HEK293 (cell line): ENCODE measurements at regions not wholly inside any gene's neighbourhood (a gene's known extent, or its start where the extent isn't known, plus 50 kb on each side); places are given as distances from the start of the nearest gene placed in this dataset.

Experiments
- CTCF ChIP-seq: fragments of 450-650 bp; formaldehyde crosslinking; IDR thresholded peaks from 2 replicates; pipeline ENCODE4 v1.5.1; 2016; ENCODE audit warnings: missing biosample characterization, missing genetic modification characterization
- YY2 ChIP-seq: fragments of 450-650 bp; formaldehyde crosslinking; IDR thresholded peaks from 2 replicates; pipeline ENCODE4 v1.5.1; 2016; ENCODE audit warnings: missing biosample characterization, missing genetic modification characterization
- ZBTB20 ChIP-seq: fragments of 450-650 bp; formaldehyde crosslinking; IDR thresholded peaks from 2 replicates; pipeline ENCODE4 v1.5.1; 2016; ENCODE audit warnings: missing biosample characterization, missing genetic modification characterization
- ZBTB49 ChIP-seq: fragments of 450-650 bp; formaldehyde crosslinking; IDR thresholded peaks from 2 replicates; pipeline ENCODE4 v1.5.1; 2016; ENCODE audit warnings: missing biosample characterization, missing genetic modification characterization, low read depth
- ZNF10 ChIP-seq: fragments of 450-650 bp; formaldehyde crosslinking; IDR thresholded peaks from 2 replicates; pipeline ENCODE4 v1.5.1; 2017; ENCODE audit warnings: missing biosample characterization, missing genetic modification characterization
- ZNF184 ChIP-seq: fragments of 450-650 bp; IDR thresholded peaks from 2 replicates; pipeline ENCODE4 v1.5.1; 2018; ENCODE audit warnings: missing biosample characterization, mild to moderate bottlenecking, missing genetic modification characterization
- ZNF292 ChIP-seq: fragments of 450-650 bp; formaldehyde crosslinking; IDR thresholded peaks from 2 replicates; pipeline ENCODE4 v1.5.1; 2016; ENCODE audit warnings: low read depth, missing biosample characterization, missing genetic modification characterization, borderline replicate concordance
- ZNF639 ChIP-seq: fragments of 450-650 bp; formaldehyde crosslinking; IDR thresholded peaks from 2 replicates; pipeline ENCODE4 v1.5.1; 2016; ENCODE audit warnings: missing biosample characterization, missing genetic modification characterization
- ZXDB ChIP-seq: fragments of 450-650 bp; formaldehyde crosslinking; IDR thresholded peaks from 2 replicates; pipeline ENCODE4 v1.5.1; 2016; ENCODE audit warnings: missing biosample characterization, missing genetic modification characterization

GRCh38 chr15:92848464-92848851, 51.7 kb upstream of the CHD2 start:
- TF ChIP-seq ZNF10 (tag by site-specific recombination) (no peak), CTCF (tag by site-specific recombination) (no peak), ZNF639 (tag by site-specific recombination) (no peak), ZXDB (tag by site-specific recombination) (no peak), ZNF184 (tag by site-specific recombination) (no peak), ZNF292 (no peak), YY2 (no peak), ZBTB49 (no peak), ZBTB20 (tag by site-specific recombination) (no peak)
